Central memory CD8-positive, alpha-beta T cell (primary cell): ENCODE measurements at regions not wholly inside any gene's neighbourhood (a gene's known extent, or its start where the extent isn't known, plus 50 kb on each side); places are given as distances from the start of the nearest gene placed in this dataset.

Experiments
- ATAC-seq: fragments of 150-1000 bp; cut with Tn5 transposase; replicated peaks from 2 replicates; pipeline ENCODE4 v1.10.0; 2022; ENCODE audit warnings: mild to moderate bottlenecking, moderate FRiP score, moderate number of reproducible peaks; ENCODE audit not compliant: poor library complexity, severe bottlenecking; ENCODE audit errors: extremely low read depth
- DNase-seq, 2 donors: peaks; one replicate each; pipeline ENCODE4 v3.0.0; 2021; ENCODE audit warnings: low spot score in 2 of 2
- H3K27ac Mint-ChIP-seq: one replicate; pipeline ENCODE4 v1.8.0; 2022; ENCODE audit warnings: low read depth, mild to moderate bottlenecking, moderate library complexity, mixed read lengths
- H3K27me3 Mint-ChIP-seq: one replicate; pipeline ENCODE4 v1.8.0; 2022; ENCODE audit warnings: mixed read lengths
- H3K36me3 Mint-ChIP-seq: one replicate; pipeline ENCODE4 v1.8.0; 2022; ENCODE audit warnings: mild to moderate bottlenecking, moderate library complexity, mixed read lengths; ENCODE audit not compliant: insufficient read depth
- H3K4me1 Mint-ChIP-seq: one replicate; pipeline ENCODE4 v1.8.0; 2022; ENCODE audit warnings: mixed read lengths
- H3K4me3 Mint-ChIP-seq: one replicate; pipeline ENCODE4 v1.8.0; 2022; ENCODE audit warnings: mild to moderate bottlenecking, moderate library complexity, mixed read lengths
- H3K9me3 Mint-ChIP-seq: one replicate; pipeline ENCODE4 v1.8.0; 2022; ENCODE audit warnings: mixed read lengths

- peak overlapping the region; percentile 40 for H3K4me3 Mint-ChIP-seq
- peaks cover 5% of the 10 kb centered on the region for H3K27me3 Mint-ChIP-seq
- peaks cover 15% of the 10 kb centered on the region for H3K4me1 Mint-ChIP-seq
- peak overlapping the region; percentile 81 for H3K27ac Mint-ChIP-seq
- H3K9me3 Mint-ChIP-seq = no peaks in the 10 kb centered on the region
- DNase-seq (peak in 1 of 2 donors; percentile 45), ATAC-seq (peak; percentile 92)
- no peaks in the 10 kb centered on the region for H3K36me3 Mint-ChIP-seq
Measured at GRCh38 chr4:36394352-36394903, 113.0 kb downstream of the DTHD1 start.

GRCh38 chr4:36399762-36400353, 118.4 kb downstream of the DTHD1 start:
- no peak overlapping the region for H3K4me3 Mint-ChIP-seq
- DNase-seq (peak in 1 of 2 donors; percentile 39), ATAC-seq (no peak)
- no peak overlapping the region for H3K27ac Mint-ChIP-seq
- no peaks in the 10 kb centered on the region for H3K36me3 Mint-ChIP-seq
- H3K27me3 Mint-ChIP-seq = no peaks in the 10 kb centered on the region
- no peaks in the 10 kb centered on the region for H3K9me3 Mint-ChIP-seq
- H3K4me1 Mint-ChIP-seq = peaks cover 6% of the 10 kb centered on the region

- DNase-seq = no peak
- ATAC-seq = no peak
- H3K4me1 Mint-ChIP-seq = no peaks in the 10 kb centered on the region
- H3K27me3 Mint-ChIP-seq = peaks cover 2% of the 10 kb centered on the region
- no peaks in the 10 kb centered on the region for H3K36me3 Mint-ChIP-seq
- H3K4me3 Mint-ChIP-seq = no peak overlapping the region
- H3K9me3 Mint-ChIP-seq = no peaks in the 10 kb centered on the region
- no peak overlapping the region for H3K27ac Mint-ChIP-seq
Measured at GRCh38 chr4:36402008-36402758, 120.8 kb downstream of the DTHD1 start.

GRCh38 chr4:36411338-36411737, 129.9 kb downstream of the DTHD1 start:
- Mint-ChIP-seq H3K4me1 (no peaks in the 10 kb centered on the region), H3K9me3 (no peaks in the 10 kb centered on the region), H3K4me3 (no peak overlapping the region), H3K27ac (no peak overlapping the region), H3K27me3 (peaks cover 30% of the 10 kb centered on the region), H3K36me3 (no peaks in the 10 kb centered on the region)
- no peak for DNase-seq
- no peak for ATAC-seq

GRCh38 chr4:36414248-36414647, 132.8 kb downstream of the DTHD1 start:
- Mint-ChIP-seq H3K27me3 (peaks cover 49% of the 10 kb centered on the region), H3K4me1 (no peaks in the 10 kb centered on the region), H3K4me3 (no peak overlapping the region), H3K36me3 (no peaks in the 10 kb centered on the region), H3K9me3 (no peaks in the 10 kb centered on the region), H3K27ac (no peak overlapping the region)
- no peak for DNase-seq
- ATAC-seq = no peak

- H3K4me3 Mint-ChIP-seq = no peak overlapping the region
- no peak for DNase-seq
- H3K36me3 Mint-ChIP-seq = no peaks in the 10 kb centered on the region
- H3K4me1 Mint-ChIP-seq = no peaks in the 10 kb centered on the region
- no peak for ATAC-seq
- H3K27ac Mint-ChIP-seq = no peak overlapping the region
- H3K9me3 Mint-ChIP-seq = no peaks in the 10 kb centered on the region
- H3K27me3 Mint-ChIP-seq = peaks cover 46% of the 10 kb centered on the region
Measured at GRCh38 chr4:36417146-36417545, 135.7 kb downstream of the DTHD1 start.

- Mint-ChIP-seq H3K9me3 (no peaks in the 10 kb centered on the region), H3K27me3 (peaks cover 46% of the 10 kb centered on the region), H3K27ac (no peak overlapping the region), H3K36me3 (no peaks in the 10 kb centered on the region), H3K4me3 (no peak overlapping the region), H3K4me1 (no peaks in the 10 kb centered on the region)
- ATAC-seq = no peak
- DNase-seq = no peak
Measured at GRCh38 chr4:36420111-36420679, 138.8 kb downstream of the DTHD1 start.

GRCh38 chr4:36422607-36423006, 141.2 kb downstream of the DTHD1 start:
- DNase-seq = no peak
- H3K27ac Mint-ChIP-seq = no peak overlapping the region
- H3K9me3 Mint-ChIP-seq = no peaks in the 10 kb centered on the region
- ATAC-seq = no peak
- H3K4me3 Mint-ChIP-seq = no peak overlapping the region
- H3K27me3 Mint-ChIP-seq = peaks cover 40% of the 10 kb centered on the region
- H3K36me3 Mint-ChIP-seq = no peaks in the 10 kb centered on the region
- no peaks in the 10 kb centered on the region for H3K4me1 Mint-ChIP-seq

- no peaks in the 10 kb centered on the region for H3K4me1 Mint-ChIP-seq
- no peak overlapping the region for H3K27ac Mint-ChIP-seq
- H3K27me3 Mint-ChIP-seq = peaks cover 36% of the 10 kb centered on the region
- no peaks in the 10 kb centered on the region for H3K36me3 Mint-ChIP-seq
- no peak overlapping the region for H3K4me3 Mint-ChIP-seq
- no peaks in the 10 kb centered on the region for H3K9me3 Mint-ChIP-seq
- DNase-seq (no peak), ATAC-seq (no peak)
Measured at GRCh38 chr4:36426741-36427140, 145.3 kb downstream of the DTHD1 start.

- no peak overlapping the region for H3K4me3 Mint-ChIP-seq
- H3K36me3 Mint-ChIP-seq = no peaks in the 10 kb centered on the region
- DNase-seq (no peak), ATAC-seq (no peak)
- H3K27ac Mint-ChIP-seq = no peak overlapping the region
- H3K9me3 Mint-ChIP-seq = no peaks in the 10 kb centered on the region
- H3K4me1 Mint-ChIP-seq = no peaks in the 10 kb centered on the region
- H3K27me3 Mint-ChIP-seq = peaks cover 36% of the 10 kb centered on the region
Measured at GRCh38 chr4:36427696-36428095, 146.3 kb downstream of the DTHD1 start.

GRCh38 chr4:36432586-36432985, 151.2 kb downstream of the DTHD1 start:
- H3K4me3 Mint-ChIP-seq = no peak overlapping the region
- DNase-seq = no peak
- no peak for ATAC-seq
- H3K4me1 Mint-ChIP-seq = no peaks in the 10 kb centered on the region
- H3K9me3 Mint-ChIP-seq = peaks cover 14% of the 10 kb centered on the region
- H3K27ac Mint-ChIP-seq = no peak overlapping the region
- peaks cover 34% of the 10 kb centered on the region for H3K27me3 Mint-ChIP-seq
- H3K36me3 Mint-ChIP-seq = no peaks in the 10 kb centered on the region

GRCh38 chr4:36439556-36439955, 158.1 kb downstream of the DTHD1 start:
- Mint-ChIP-seq H3K27me3 (peaks cover 38% of the 10 kb centered on the region), H3K4me1 (no peaks in the 10 kb centered on the region), H3K27ac (no peak overlapping the region), H3K9me3 (peaks cover 18% of the 10 kb centered on the region), H3K4me3 (no peak overlapping the region), H3K36me3 (no peaks in the 10 kb centered on the region)
- DNase-seq = no peak
- ATAC-seq = no peak

GRCh38 chr4:36445480-36445879, 164.1 kb downstream of the DTHD1 start:
- Mint-ChIP-seq H3K9me3 (no peaks in the 10 kb centered on the region), H3K27ac (no peak overlapping the region), H3K4me1 (no peaks in the 10 kb centered on the region), H3K4me3 (no peak overlapping the region), H3K27me3 (peaks cover 49% of the 10 kb centered on the region), H3K36me3 (no peaks in the 10 kb centered on the region)
- DNase-seq (no peak), ATAC-seq (no peak)
